Middle frontal gyrus (tissue), 1 donor: ENCODE measurements at regions not wholly inside any gene's neighbourhood (a gene's known extent, or its start where the extent isn't known, plus 50 kb on each side); places are given as distances from the start of the nearest gene placed in this dataset.

Experiments
- DNase-seq: peaks from one replicate; pipeline ENCODE4 v3.0.0-alpha.2; 2015; ENCODE audit warnings: low spot score; ENCODE audit errors: extremely low spot score

DNA sequence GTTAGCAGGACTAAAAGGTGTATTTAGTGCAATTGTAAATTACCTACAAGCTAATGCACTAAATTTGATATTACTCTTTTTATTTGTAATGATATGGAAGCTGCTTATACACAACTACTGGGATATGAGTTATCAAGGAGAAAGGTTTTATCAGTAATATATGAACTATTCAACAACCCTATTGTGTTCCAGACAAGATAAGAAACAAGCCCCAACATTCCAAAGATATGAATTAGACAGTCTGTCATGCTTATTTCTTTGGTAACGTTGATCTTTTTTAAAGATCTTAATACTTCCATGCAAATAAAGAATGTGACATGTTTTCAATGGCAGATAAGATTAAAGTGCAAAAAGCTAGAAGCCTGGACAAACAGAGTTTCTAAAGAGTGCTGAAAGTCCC lies 314.0 kb upstream of the THBS1 start:
- DNase-seq = no peak

DNA sequence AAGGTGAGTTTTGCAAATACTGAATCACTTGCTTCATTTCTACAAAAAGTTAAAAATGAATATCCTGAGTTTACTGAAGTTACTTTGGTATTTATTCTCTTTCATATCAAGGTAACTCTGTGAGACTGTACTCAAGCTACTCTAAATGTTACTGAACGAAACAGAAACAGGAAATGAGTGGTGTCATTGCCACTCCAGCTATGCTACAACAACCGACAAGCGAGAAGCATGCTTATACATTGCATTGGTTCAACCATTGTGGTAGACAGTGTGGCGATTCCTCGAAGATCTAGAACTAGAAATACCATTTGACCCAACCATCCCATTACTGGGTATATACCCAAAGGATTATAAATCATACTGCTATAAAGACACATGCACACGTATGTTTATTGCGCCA lies 313.2 kb upstream of the THBS1 start:
- no peak for DNase-seq

DNA sequence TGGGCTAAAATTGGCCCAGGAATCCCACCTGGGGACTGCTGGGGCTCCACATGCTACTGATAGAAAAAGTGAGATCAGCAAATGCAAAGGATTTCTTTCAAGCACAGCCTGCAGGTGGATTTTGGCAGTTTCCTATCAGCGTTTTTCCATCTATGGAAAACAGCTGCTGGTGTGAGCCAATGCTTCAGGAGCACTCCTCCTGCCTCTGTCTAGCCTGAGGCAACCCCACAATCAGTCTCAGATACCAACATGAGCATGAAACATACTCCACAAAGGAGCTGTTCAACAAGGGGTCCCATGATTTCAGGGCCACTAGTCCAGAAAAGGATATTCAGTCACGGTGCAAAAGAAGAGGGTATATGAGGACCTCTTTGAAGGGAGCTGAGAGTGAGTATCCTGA lies 311.5 kb upstream of the THBS1 start:
- no peak for DNase-seq

DNA sequence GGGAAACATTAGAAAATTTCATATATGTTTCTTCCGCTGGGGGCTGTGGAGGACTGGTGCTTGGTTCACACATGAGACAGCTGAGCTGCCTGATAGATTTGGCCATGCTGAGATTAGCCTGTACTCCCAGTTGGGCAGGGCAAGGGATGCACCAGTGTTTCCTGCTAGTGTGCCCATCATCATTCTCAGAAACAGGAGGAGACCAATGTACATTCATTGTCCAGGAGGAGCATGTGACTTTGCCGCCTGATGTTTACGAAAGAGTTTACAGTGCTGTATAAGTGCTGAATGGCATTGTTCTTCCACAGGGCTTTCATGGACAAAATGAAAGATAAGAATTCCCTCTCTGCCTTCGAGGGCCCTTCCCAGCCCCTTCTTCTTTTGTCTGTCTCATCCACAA lies 311.1 kb upstream of the THBS1 start:
- DNase-seq = no peak

DNA sequence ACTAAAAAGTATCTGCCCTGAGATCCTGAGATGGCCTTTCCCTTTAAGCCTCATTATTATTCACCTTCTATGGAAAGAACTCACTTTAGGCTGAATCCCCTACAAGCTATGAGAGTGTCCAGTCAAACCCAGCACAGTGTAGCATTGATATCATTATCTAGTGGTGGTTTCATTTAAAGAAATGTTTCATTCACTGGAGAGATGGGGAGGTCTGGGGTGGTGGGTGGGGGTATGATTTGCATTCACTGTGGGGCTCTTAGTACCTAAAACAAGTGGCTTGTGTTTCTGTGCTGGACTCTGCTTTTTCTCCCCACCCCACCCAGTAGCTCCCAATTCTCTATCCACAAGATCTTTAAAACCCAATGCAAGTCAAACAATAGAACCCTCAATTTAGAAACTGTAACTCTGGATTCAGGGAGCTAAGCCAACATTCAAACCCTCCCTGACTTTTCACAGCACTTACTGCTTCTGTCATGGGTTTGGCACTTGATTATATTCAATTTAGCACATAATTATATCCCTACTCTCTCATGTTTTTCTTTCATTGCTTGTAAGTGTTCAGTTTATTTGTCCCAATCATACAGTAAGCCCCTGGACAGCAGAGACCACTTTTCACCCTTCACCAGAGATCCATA lies 310.5 kb upstream of the THBS1 start:
- no peak for DNase-seq

DNA sequence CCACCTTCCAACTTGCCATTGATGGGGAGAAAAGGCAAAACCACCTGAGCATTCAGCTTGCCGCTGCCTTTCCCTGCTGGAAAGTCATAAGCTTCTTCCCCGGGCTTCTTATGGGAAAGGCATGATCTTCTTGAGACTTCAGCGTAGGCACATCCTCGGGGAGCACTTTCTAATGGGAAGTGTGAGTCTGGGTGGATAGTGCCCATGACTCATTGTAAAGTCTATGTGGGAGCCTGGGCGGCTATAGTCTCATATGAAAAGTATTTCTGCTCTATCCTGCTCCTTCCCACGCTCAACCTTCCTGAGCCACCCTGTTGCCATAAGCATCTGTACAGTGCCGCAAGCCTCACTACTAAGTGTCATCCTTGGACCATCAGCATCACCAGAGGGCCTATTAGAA lies 309.9 kb upstream of the THBS1 start:
- DNase-seq = no peak

DNA sequence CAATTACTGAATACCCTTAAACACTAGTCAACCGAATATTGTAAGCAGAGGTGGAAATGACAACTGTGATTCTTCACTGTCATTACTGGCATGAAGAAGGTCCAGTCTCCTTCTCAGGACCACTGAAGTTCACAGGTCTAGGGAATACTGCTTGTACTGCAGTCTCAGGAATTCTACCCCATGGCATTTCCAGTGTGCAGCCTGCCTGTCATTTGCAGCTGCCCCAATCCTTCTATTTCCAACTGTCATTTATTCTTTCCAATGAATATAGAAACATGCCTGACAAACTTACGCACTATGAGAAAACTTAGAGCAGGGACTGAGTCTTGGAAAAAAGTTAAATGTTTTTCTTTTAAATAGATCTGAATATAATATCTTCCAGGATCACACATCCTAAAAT lies 308.0 kb upstream of the THBS1 start:
- DNase-seq = no peak

DNA sequence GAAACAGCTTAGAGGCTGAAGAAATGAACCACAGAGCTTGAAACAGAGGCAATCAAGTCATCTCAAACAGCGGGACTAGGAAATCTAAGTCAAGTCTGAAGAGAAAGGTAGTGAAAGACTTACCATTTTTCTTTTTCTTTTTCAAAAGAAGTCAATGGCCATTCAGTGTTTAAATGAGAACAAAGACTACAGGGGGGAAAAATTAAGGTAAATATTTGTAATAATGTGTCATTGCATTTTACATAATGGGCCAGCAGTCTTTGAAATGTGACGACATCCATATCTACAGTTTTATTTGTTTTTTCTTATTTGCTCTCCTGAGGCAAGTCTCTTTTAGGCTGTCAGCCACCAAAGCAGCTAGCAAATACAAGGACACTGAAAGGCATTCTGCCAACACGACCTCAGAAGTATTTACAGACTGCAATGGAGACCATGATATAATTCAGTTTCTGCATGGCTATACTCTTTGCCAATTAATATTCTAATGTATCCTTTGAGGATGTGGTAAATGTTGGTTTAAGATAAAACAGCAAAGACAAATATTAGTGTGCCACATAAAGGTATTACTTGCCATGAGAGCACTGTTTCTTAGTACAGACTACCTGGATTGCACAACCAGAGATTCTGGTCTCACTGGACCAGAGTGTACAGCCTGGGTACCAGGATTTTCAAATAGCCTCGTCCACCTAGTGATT lies 307.0 kb upstream of the THBS1 start:
- no peak for DNase-seq

DNA sequence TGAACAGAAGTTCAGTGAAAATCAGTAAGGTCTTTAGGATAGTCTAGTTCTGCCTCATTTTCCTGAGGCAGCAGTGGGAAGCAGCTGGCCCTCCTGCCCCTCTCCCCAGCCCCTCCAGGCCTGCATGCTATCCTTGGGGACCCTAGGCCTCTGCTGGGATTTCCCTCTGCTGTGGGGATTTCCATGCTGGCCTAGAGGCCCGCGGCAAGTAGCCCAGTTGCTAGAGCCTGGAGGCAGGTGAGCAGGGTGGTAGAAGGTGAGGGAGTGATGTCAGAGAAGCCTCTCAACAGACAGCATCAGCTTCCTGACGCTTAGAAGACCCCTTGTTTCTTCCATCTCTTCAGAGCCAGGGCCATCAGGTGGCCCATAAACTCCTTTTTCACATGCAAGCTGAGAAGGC lies 305.8 kb upstream of the THBS1 start:
- DNase-seq = no peak

DNA sequence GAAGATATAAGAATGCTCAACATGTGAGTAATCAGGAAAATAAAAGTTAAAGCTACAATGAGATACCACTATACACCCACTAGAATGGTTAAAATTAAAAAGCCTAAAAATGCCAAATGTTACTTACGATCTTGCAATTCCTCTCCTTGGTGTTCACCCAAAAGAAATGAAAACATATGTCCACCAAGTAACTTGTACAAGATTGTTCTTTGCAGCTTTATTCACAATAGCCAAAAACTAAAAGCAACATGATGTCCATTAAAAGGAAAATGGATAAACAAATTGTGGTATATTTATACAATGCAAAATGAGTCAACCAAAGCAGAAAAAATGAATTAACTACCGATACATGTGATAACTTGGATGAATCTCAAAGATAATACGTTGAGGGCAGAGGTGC lies 301.6 kb upstream of the THBS1 start:
- peak; percentile 10 for DNase-seq

DNA sequence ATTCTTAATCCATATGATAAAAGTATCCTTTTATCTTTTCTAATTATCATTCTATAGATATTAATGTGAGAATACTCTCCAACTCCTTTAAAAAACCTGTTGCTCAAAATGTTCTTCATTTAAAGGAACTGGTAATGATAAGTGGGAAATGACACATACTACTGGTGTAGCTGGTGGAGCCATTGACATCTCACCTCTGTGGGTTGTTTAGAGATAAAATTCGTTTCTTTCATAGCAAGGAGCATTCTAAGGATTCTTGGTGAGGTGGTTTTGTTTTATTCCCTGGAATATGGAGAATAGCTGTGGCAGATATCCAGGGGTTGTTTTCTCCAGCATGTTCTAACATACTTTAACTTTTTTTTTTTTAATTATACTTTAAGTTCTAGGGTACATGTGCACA lies 299.8 kb upstream of the THBS1 start:
- DNase-seq = no peak

DNA sequence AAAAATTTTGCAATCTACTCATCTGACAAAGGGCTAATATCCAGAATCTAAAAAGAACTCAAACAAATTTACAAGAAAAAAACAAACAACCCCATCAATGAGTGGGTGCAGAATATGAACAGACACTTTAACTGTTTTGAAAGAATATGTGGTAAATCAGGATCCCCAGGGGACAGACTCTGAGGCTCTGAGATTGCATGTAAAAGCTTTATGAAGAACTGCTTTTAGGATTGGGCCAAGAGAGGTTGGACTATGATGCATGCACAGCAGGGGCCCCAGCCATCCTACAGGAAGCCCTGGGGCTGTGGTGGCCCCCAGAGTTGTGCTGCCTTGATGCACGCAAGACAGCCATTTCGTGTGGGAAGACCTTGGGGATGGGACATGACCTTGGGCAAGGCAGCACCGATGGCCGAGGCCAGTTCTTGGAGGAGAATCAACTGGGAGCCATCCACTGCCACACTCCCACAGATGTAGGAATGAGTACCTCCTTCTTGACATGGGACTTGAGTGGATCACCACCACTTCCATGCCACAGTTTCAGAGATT lies 298.1 kb upstream of the THBS1 start:
- DNase-seq = no peak

DNA sequence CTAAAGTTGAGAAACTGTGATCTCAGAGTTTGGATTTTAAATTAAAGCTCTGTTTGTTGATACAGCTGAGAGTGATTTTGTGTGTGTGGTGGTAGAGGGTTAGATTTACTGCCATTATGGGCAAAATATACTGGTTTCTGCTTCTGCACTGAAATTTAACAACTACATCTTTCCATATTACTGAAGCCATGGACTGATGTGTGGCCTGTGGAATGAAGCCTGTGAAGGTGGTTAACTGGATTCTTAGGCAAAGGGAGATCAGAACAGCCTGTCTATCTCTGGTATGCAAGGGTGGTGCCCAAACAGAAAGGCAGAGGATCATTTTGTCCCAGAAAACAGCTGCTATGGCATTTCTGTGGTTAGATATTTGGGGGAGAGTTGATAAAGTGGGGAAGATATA lies 297.3 kb upstream of the THBS1 start:
- no peak for DNase-seq

DNA sequence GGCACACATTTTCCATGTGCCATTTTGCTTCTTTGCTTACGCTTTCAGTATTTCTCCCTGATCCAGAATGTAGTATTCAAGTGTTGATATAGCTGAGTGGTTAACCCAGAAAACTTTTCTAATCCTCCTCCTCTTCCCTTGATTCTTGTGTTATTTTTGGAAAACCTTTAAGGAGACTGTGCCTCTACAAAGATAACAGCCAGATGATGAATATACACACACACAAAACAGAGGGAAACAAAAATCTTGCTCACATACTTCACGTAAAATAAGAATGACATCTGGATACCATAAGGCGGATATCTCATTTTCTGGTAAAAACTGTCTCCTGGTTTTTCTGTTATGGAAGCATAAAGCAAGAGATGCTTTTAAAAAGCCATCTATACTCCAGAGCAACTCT lies 295.8 kb upstream of the THBS1 start:
- DNase-seq = no peak

DNA sequence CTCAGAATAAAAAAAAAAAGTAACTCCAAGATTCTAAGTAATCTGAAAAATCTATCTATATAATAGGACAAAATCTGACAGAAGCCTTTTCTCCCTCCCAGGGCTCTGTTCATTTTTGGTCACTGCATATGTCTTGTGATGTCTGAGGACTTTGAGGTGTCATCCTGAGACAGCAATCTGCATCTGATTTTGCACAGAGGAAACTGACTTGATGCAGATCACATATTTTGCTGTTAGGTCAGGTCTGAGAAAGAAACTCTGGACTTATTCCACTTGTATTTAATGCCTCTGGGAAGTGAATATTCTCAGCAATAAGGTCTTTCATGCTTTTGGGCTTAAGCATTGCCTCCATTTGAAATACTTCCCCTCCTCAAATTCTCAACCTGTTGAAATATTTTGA lies 295.2 kb upstream of the THBS1 start:
- DNase-seq = no peak

DNA sequence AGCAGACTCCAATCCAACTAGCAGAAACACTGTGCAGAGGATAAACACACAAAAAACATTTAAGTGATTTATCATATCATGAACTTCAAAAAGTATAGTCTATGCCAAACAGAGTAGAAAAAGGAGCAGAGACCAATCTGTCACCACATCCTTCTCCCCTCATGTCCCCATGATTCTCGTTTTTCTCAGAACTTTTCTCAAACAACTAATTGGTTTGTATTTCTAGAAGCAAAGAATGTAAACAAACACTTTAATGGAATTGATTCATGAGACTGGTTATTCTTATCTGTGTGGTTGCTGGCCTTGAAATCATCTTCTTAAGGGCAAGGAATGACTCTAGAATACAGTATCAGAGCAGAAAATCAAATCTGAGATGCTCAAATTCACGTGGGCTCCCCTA lies 294.2 kb upstream of the THBS1 start:
- no peak for DNase-seq

DNA sequence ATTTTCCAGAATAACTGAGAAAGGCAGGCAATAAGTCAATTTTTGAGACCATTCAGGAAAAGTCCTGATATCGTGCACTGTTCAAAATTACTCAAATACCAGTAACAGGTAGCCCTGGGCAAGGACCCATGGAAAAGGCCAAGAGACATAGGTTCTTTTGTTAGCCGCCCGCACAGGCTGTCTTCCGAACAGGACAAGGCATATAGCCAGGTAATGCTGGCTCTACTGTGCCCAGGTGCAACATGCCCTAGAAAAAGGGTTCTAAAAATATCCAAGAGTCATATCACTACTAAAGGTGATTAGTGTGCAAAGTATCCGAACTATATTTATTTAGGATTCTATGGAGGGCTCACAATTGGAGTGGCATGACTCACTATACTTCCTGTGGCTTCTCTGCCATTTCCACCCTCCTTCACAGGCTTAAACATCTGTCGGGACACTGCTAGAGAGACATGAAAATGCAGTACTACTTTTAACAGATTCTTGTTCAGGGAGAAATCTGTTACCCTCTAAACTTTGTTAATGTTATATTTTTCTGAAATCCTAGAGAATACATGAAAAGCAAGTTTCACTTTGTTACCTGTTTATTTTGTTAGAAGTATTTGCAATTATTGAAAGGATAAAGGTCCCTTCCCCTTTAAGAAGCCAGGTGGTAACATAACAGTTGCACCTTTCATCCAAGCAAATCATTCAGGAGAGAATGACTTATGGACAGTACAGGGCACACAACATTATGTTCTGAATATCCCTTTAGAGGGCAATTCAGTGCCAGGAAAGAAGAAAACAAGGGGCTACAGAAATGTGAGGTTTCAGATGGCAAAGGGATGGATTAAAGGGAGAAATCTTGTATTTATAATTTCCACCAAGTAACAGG lies 293.3 kb upstream of the THBS1 start:
- DNase-seq = no peak

DNA sequence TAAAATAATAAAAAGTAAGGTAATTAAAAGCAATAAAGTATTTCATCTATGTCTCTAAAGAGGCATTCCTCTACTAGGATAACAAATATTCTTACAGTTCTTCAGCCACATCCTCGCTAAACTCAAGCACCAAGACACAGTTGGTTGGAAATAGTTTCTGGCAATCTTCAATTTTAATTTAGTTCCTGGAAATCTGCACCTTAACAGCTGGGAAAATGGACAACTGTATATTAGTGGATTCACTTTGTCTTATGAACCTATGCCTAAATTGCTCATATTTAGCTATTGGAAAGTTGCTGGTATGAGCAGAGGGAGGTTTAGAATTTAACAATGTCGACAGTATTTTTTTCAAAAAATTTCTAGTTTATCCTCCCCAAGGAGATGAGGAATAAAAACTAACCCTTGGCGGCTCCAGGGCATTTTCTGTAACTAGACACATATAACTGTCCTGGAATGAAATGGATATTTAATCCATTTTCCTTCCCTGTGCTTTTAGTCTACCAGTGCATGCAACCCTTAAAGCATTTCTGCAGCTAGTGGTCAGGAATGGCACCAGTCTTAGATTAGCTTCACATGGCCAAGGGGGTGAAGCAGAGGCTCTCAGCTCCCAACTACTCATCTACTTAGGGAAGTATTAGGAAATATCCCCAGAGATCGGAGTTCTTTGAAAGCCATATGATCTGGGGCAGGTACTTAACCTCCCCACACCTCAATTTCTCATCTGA lies 290.0 kb upstream of the THBS1 start:
- no peak for DNase-seq

DNA sequence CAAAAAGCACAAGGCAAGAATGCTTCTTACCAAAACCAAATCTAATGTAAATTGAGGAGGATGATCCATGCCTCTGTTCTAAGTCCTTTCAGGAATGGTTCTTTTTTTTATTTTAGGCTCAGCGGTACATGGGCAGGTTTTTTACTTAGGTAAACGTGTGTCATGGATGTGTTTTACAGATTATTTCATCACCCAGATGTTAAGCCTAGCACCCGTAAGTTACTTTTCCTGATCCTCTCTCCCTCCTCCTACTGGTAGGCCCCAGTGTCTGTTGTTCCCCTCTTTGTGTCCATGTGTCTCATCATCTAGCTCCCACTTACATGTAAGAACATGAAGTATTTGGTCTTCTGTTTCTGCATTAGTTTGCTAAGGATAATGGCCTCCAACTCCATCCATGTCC lies 289.2 kb upstream of the THBS1 start:
- DNase-seq = no peak

DNA sequence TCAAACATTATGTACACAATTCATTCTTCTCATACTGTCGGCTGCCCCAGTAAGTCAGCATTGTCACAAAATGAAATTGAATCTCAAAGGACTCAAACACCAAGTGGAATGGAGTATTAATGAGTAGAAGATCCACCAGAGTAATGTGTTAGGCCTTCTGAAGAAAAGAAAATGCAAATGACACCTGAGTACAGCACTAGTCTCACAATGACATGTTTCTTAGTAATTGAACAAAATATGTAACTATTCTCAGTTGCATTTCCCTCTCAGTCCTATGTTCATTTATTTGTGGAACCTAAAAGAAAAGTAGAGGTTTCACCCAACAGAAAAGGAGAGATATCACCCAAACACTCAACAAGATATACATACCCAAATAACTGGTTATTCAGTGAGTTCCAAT lies 283.9 kb upstream of the THBS1 start:
- no peak for DNase-seq

DNA sequence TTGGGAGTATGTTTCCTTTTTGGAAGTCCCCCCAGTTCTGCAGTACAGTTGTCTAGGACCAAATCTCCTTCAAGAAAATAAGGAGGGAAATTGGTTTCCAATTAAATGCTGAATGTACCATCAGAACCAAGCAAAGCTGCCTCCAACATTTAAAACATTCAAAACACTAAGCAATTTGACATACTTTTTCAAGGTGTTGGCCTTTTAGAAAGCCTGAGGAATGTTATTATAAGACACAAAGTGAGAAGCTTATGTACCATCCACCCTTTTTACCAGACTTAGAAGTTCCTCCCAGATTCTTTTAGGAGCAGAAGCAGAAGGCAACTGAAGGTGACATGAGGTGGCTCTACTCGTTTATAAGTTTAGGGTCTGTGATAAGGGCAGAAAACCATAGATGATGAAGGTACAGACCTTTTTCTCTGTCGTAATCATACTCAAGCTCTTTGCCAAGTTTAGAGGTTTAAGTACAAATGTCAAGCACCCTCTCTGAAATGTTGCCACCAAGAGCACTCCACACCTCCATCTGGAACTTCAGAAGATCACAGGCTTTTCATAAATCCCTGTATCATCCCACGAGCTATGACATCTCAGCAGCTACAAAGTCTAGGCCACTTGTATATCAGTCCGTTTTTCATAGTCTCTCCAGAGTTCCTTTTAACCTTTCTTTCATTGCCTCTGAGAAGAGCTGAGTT lies 282.5 kb upstream of the THBS1 start:
- no peak for DNase-seq
